ENCODE measurements at regions not wholly inside any gene's neighbourhood (a gene's known extent, or its start where the extent isn't known, plus 50 kb on each side); places are given as distances from the start of the nearest gene placed in this dataset.

DNA sequence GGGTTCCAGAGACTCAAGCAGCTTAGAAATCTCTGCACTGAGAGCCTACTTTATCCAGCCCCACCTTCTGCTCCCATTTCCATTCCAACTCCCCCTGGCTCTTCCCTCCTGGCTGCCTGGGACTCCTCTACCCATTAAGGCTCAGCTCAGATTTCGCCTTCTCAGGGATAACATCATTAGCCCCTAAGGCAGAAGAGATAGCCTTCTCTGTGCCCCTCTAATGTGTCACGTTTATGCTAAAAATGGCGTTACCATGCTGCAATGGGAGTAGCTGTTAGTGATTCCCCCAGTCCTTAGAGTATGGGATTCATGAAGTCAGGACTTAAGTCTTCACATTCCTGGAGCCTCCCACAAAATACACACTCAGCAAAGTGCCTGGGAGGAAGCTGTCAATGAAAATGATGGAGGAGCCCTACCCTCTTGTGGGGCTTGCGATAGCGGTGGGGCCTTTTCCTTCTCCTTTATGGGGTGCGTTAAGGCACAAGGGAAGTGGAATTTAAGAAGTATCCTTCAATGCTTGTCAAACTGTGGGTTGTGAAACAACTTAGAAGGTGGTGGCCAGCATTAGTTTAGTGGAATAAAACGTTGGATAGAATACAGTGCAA is 144.7 kb upstream of the COPS8 start:
- DNase-seq = no peak

DNA sequence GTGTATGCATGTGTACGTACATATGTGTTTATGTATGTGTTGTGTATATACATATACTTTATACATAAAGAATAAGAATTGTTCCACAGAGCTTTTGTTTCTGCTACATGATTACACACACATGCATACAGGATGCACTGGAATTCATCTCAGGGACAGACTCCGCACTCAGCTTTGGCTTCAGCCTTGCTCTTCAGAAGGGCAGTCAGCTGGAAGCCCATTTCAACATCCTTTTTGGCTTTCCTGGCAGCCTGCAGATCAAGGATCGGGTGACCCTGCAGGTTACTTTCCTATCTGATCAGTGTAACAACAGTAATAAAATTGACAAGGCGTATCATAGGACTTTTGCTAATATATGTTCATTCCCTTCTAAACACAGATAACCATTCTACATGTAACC is 144.1 kb upstream of the COPS8 start:
- no peak for DNase-seq

DNA sequence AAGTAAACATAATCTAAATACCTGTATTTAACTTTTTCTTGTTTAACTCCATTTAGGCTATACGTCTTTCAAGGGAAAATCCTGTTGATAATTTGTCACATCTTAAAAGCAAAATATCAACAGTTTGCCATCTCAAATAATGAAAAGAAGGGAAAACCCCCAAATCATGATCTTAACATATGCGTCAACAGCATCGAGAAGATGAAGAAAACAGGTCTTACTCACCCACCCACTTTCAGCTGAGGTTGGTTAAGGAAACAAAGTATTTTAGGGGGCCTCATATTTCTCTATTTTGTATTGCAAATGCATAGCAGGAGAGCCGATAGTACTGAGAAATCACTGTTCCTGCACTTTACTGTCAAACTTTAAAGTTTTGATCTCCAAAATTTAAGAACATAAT is 143.1 kb upstream of the COPS8 start:
- no peak for DNase-seq

DNA sequence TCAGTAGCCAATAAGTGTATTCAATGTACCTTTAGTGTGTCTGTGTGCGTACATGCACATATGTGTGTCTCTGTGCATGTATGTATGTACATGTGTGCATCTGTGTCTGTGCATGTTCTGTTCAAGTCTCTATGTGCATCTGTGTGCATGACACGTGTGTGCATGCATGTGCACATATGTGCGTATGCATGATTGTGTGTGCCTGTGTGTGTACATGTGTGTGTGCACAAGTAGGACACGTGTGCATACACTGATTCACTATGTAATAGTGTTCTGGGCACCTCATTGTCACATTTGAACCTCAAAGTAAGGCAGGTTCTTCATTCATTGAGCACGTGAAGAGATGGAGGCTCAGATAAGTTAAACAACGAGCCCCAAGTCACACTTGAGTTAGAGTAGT is 142.6 kb upstream of the COPS8 start:
- no peak for DNase-seq

DNA sequence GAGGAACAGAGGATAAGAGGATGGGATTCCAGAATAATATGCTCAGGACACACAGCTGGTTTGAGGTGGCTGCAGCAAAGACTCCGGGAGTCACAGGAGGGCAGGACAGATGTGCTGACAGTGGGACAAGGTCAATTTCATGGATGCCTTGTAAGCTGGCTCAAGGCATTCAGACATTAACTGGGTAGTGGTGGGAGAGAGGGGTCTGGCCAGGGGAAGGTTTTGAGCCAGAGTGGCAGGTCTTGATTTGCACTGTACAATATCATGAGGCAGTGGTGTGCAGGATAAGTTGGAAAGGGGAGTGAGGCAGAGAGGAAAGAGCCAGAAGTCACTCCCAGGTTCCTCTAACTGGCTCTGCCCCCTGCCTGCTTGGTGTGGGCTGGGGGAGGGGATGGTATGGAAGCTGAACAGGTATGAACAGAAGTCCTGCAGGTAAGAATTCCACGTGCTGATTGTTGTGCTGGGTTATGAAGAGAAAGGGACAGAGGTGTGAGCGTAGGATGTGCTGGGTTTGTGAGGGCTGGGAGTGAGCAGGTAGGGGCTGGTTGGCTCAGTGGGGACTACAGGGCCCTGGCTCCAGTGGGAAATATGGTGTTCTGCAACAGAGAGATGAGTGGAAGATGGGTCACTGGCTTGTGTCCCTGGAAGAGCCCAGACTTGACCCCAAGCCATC is 141.7 kb upstream of the COPS8 start:
- DNase-seq = no peak

DNA sequence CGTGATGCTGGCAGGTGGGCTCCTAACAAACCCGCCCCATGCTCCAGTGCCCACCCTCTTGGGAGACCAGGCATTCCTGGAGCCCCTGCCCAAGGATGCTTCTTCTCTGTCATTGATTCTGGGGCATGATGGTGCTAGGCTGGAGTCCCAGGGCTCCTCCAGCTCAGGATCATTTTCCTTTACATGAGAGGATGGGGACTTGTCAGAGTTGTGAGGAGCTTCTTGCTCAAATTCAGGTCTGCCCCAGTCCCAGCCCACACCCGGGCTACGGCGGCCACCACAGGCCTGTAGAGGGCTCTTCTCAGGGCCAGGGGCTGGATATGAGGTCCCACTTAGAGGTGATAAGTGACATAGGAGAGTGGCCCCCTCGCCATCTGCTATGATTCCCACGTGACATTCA is 141.1 kb upstream of the COPS8 start:
- DNase-seq = no peak

DNA sequence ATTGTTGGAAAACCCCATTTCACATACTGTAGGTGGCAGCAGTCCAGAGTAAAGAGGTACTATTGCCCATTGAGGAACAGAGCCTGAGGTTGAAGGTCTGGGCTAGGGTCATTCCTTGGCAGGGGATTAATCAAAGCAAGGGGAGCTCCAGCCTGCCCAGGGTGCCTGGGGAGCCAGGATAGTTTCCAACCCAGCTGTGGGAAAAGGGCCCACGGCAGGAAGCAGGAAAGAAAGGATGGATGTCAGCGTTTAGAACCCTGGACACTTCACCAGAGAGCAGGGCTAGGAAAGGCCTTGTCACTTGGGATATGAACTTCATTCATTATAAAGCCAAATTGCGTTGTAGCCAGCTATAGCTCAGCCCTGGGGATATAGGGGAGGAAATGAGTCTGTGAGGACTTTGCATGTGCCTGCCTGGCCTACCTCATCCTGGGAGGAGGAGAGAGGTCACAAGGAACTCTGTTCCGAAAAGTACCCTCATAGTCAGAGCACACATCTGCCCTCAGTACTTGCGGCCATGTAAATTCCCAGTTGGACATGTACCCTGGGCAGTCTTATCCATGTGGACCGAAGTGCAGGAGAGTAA is 140.2 kb upstream of the COPS8 start:
- no peak for DNase-seq

DNA sequence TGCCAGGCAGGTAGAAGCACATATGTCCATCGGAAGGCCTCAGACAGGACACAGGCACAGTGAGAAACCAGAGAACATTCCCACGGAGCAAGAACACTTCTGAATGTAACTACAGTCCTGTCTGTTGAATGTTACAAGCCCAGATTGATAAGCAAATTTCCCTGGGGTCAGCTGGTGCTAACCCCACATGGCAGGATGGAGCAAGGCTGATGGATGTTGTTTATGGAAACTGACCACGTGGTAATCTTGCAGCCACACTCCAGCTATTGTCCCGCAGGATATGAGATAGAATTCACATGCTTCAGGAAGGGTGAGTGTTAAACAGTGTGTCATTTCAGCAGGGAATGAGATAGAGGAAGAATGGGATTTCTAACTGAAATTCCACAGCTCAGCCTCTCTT is 138.8 kb upstream of the COPS8 start:
- no peak for DNase-seq

DNA sequence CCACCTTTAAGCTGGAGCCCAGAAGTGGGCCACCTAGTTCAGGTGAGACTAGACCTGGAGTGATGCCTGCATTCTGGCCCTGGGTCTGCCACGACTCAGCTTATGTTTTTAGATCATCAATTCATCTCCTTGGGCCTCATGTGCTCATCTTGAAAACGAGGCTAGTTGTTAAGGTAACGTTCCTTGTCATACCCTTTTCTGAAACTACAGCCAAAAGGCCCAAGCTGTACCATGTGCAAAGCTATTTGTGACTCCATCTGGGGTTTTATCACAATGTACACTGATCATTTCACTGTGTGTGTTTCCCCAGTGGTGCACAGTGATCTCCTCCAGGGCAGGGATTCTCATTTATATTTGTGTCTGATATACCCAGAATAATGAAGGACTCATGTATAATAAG is 138.4 kb upstream of the COPS8 start:
- DNase-seq = no peak

DNA sequence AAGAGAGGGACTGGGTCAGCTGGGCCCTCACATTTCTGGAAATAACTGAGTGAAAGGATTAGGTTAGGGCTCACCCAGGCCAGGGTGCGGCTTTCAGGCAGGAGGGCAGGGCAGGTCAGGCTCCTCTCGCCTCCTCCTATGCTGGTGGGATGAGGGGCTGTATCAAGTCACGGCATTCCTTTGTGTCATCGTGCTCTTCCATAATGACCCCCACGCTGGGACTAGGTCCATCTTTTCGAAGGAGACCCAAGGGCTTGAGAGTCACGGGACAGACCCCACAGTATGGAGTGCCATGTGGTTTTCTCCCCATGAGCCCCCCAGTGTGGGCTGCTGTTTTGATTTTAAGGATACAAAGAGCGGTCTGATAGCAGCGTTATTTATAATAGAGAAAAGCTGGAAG is 137.8 kb upstream of the COPS8 start:
- no peak for DNase-seq

DNA sequence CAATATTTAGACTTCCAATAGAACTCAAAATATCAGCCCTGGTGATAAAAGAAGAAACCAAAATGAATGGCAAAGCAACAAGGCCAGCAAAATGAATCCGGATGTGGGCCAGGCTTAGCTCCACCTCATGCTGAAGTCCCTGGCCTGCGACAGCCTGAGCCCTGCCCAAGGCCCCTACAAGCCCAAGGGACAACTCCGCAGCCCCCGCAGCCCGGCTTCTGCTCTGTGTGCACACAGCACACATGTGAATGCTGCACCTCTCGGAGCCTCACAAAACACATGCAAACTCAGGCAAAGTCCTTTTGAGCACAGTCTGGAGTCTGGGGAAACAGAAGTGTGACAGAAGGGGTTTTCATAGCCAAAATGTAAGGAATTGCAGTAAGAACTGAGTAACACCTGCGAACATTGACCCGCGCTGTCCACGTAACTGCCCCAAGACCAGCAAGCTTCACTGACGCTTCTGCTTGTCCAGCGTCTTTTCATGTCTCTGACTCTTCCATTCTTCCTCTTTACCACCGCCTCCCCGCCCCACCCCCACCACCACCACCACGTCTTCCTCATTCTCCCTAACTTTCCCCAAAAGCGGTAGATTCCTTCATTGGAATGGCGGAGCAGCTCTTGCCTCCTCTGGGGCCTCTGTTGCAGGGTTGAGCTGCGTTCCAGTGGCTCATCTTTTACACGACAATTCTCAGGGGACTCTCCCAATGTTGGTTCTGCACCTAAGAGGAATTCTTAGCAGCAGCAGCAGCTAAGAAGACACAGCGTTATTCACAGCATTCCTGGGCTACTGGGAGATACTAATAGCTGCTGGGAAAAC is 136.4 kb upstream of the COPS8 start:
- DNase-seq = no peak

DNA sequence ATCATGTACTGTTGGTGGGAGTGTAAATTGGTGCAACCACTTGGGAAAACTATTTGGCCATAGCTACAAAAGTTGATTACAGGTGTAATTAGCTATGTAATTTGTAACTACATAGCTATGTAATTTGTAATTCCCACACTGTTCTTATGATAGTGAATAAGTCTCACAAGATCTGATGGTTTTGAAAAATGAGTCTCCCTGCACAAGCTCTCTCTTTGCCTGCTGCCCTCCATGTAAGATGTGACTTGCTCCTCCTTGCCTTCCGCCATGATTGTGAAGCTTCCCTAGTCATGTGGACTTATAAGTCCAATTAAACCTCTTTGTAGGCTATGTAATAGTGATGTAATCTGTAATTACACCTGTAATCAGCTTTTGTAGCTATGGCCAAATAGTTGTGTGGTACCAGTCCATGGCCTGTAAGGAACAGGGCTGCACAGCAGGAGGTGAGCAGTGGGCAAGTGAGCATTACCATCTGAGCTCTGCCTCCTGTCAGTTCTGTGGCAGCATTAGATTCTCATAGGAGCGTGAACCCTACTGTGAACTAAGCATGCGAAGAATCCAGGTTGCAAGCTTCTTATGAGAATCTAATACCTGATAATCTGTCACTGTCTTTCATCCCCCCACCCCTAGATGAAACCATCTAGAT is 133.7 kb upstream of the COPS8 start:
- no peak for DNase-seq

DNA sequence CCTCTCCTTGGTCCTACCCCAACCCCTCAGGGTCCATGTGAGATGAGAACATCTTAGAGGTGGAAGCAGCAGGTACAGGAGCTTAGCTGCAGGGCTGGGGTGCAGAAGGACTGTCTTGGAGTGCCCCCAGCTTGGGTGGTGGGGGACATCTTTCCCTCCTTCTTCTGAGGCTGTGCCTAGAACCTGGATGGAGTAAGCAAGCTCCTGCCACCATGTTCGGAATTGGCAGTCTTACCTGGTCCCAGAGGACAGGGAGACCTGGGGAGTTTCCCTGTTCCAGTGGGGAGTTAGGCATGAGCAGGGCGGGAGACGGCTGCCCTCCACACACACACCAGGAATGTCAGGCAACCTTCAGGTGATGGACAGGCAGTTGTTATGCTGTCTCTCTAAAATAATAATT is 131.0 kb upstream of the COPS8 start:
- no peak for DNase-seq

DNA sequence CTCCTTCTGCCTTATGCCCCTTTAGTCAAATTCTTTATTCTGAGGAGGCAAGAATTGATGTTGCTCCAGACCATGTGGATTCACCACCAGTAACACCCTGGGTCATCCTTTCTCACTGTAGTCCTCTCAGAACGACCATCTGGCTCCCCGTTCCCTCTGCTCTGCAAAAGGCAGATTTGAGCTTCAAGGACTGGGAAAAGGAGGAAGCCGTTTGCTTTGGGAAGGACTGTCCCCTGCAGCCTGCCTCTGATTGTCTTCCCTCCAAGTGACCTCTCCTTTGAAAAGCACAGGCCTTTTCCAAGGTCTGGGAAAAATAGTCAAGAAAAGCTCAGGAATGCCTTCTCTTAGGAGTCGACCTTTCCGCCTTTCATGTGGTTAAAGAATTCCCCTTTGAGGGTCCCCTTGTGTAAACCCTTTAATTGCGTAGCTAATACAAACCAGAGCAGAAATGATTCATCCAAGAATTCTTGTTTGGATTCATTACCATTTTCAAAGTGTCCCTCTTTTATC is 130.1 kb upstream of the COPS8 start:
- DNase-seq = no peak

DNA sequence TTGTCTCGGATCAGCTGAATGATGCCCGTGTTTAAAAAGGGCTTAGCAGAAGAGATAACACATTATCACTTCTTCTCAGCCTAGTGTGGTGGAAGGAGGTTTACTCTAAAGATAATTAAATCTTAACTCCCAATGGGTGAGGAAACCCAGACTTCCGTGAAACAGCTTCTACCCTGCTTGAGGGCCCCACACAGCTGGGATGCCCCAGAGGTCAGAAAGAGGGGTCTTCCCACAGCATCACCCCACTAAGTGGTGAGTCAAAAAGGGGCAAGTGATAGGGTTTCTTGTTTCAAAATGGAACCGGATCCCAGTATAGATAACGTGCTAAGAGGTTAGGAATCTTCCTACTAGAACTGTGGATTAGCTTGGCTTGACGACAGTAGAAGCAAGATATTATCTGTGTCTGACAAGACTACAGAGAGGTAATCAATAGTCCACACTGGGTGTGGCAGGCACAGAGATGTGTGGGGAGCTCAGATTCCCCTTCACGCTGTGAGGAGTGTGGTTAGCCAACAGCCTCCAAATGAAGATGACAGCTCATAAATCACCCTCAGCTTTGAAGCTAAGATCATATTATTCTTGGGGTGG is 129.6 kb upstream of the COPS8 start:
- DNase-seq = no peak

DNA sequence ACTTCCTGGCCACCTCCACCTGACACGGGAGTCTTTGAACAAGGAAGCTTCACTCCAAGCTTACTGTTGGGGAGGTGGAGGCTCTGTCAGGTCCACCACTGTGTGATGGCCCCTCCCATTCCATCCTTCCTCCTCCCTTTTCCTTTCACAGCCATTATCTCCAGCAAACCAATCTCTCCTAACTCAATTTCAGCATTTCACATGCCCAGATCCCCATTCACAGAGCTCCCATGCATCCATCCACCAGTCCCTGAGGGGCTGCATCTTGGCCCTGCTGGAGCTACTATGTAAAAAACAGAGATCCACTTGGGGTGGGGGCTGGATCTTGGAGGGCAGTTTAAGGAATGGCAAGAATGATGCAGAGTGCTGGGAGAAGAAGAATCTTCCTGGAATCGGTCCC is 129.0 kb upstream of the COPS8 start:
- no peak for DNase-seq

DNA sequence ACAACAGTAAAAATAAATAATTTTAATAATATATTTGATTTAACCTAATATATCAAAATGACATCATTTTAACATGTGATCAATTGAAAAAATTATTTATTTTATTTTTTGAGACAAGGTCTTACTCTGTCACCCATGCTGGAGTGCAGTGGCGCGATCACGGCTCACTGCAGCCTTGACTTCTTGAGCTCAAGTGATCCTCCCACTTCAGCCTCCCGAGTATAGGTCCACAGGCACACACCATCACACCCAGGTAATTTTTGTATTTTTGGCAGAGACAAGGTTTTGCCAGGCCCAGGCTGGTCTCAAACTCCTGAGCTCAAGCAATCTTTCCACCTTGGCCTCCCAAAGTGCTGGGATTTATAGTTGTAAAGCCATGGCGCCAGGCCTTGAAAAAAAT is 126.7 kb upstream of the COPS8 start:
- DNase-seq = no peak

DNA sequence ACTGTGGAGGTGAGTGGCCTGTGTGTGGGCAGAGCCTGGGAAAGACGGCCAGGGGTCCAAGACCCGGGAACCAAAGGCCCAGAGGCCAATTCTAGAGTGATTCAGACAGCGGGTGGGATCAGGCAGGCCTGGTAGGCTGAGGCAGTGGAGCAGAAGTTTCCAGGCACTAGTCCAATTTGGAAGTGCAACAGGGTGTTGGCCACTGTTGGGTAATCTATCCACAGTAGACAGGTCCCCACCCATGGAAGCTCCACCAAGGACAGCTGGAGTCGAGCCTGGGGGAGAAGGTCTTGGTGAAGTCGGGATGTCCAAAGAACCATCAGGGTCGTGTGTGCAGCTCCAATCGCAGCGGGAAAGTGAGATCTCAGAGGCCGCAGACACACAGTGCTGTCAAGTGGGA is 125.8 kb upstream of the COPS8 start:
- no peak for DNase-seq

DNA sequence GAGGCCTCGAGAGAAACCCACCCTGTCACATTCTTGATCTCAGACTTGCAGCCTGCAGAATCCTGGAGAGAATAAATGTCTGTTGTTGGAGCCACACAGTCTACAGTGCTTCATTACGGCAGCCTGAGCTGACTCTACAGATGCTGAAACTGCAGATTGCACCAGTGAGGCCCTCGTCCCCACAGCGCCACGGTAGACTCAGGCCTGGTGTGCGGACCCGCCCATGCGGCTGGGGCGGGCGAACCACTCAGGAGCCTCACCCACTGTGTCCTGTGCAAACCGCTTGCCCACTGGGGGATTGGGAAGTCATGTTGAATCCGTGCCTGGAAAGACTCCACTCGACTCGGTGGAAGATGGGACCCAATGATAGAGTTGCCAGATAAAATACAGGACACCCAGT is 125.2 kb upstream of the COPS8 start:
- no peak for DNase-seq

DNA sequence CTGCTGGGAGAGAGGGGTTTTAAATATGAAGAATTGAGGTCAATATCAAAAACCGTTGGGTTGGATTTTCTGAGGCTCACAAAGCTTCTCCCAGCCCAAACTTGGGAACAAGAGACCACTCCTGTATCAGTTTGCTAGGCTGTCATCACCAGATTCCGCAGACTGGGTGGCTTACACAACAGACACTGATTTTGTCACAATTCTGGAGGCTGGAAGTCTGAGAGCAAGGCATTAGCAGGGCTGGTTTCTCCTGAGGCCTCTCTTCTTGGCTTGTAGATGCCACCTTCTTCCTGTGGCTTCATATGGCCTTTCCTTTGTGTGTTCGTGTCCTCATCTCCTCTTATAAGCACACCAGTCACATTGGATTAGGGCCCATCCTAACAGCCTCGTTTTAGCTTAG is 122.9 kb upstream of the COPS8 start:
- no peak for DNase-seq

DNA sequence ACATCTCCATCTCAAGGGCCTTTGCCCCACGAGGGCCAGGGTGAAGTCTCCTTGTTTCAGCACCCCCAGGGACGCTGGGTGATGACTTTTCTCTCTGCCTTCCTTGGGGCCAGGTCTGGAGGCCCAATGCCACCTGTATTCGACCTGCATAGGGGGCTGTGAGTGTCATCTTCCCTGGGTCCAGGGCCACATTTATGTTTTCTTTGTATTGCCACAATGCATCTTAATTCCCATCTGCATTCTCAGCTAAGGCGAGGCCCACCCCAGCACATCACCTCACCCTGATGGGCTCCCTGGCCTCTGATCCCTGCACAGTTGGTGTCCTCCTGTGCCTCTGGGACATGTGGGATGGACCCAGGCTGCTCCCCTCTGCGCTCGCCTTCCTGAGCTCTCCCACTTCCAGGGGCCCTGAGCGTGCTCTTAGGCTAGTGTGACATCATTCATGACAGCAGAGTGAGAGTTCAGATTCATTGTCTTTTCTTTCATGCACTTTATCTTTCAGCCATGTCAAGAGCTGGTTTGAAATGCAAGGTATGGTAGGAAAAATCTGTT is 122.0 kb upstream of the COPS8 start:
- no peak for DNase-seq

DNA sequence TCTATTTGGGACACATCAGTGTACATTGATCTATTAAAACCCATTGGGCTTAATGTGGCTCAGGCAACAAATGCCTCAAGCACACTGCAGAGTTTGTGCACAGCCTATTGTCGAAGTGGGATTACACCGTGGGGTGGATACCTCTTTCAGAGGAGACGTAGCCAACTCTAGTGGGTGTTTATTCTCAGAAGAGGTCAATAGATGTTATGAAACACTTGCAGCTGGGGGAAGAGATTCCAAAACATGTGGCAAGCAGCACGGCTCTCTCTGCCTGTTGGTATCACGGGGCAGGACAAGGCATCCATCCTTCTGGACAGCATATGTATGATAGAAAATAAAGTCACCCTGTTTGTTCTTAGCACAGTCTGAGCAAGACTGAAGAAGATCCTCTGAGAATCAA is 121.4 kb upstream of the COPS8 start:
- DNase-seq = no peak
